ENCODE measurements at regions not wholly inside any gene's neighbourhood (a gene's known extent, or its start where the extent isn't known, plus 50 kb on each side); places are given as distances from the start of the nearest gene placed in this dataset.

GRCh38 chr9:108012886-108013665, 523.5 kb upstream of the KLF4 start:
- H3K36me3 ChIP-seq (ENCODE audit: control insufficient read depth in 4 of 4, insufficient read depth in 4 of 4, low read length in 4 of 4): no peaks in the 10 kb centered on the region
- H3K9me3 ChIP-seq (ENCODE audit: control insufficient read depth in 4 of 4, insufficient read depth in 3 of 4, low read length in 3 of 4): peaks cover 0 to 3% (median 0%) of the 10 kb centered on the region in 4 donors
- H3K27ac ChIP-seq (ENCODE audit: low read depth in 1 of 2, low read length in 1 of 2): no peak overlapping the region
- TF ChIP-seq CTCF (IDR thresholded peaks at IDR 0.05; ENCODE audit: control extremely low read depth, extremely low read depth): no peak
- peaks cover 0 to 15% (median 0%) of the 10 kb centered on the region in 5 donors for H3K4me1 ChIP-seq (ENCODE audit: control insufficient read depth in 5 of 5, insufficient read depth in 5 of 5, low read length in 5 of 5)
- H3K9ac ChIP-seq (ENCODE audit: insufficient read depth in 1 of 2, low read length in 2 of 2): no peak overlapping the region
- 56 to 76% methylated on average over 3 of the region's 3 CpGs for WGBS, 2 donors
- DNase-seq (no peak), ATAC-seq (ENCODE audit: insufficient read depth, low FRiP score) (no peak)
- H3K27me3 ChIP-seq (ENCODE audit: control insufficient read depth in 3 of 3, insufficient read depth in 3 of 3, low read length in 2 of 3): no peaks in the 10 kb centered on the region
- no peak overlapping the region for H3K4me3 ChIP-seq

DNA sequence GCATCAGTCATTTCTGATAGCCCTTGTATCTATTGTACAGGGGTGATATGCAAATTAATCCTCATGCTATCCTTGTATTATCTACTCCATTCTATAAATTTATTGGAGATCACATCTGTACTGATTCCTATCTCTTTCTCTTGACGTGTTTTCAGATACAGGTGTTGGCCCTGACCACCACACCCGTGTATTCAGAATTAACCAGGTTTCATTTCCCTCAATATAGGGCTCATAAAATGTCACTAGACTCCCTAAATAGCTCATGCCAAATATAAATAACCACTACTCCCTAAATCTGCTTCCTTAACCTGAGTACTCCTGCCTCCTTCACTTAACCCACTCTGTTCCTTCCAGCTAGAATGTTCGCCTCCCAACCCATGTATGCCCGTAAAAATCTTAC, 522.8 kb upstream of the KLF4 start:
- TF ChIP-seq CTCF (IDR thresholded peaks at IDR 0.05; ENCODE audit: control extremely low read depth, extremely low read depth): no peak
- Histone ChIP-seq H3K27me3 (ENCODE audit: control insufficient read depth in 3 of 3, insufficient read depth in 3 of 3, low read length in 2 of 3) (no peaks in the 10 kb centered on the region), H3K4me1 (ENCODE audit: control insufficient read depth in 5 of 5, insufficient read depth in 5 of 5, low read length in 5 of 5) (peaks cover 0 to 15% (median 0%) of the 10 kb centered on the region in 5 donors), H3K27ac (ENCODE audit: low read depth in 1 of 2, low read length in 1 of 2) (no peak overlapping the region), H3K36me3 (ENCODE audit: control insufficient read depth in 4 of 4, insufficient read depth in 4 of 4, low read length in 4 of 4) (no peaks in the 10 kb centered on the region), H3K4me3 (no peak overlapping the region), H3K9me3 (ENCODE audit: control insufficient read depth in 4 of 4, insufficient read depth in 3 of 4, low read length in 3 of 4) (no peaks in the 10 kb centered on the region), H3K9ac (ENCODE audit: insufficient read depth in 1 of 2, low read length in 2 of 2) (no peak overlapping the region)
- DNase-seq: no peak
- 88% methylated on average over 4 of the region's 4 CpGs for WGBS, 2 donors
- no peak for ATAC-seq (ENCODE audit: insufficient read depth, low FRiP score)

- no peak overlapping the region for H3K9ac ChIP-seq (ENCODE audit: insufficient read depth in 1 of 2, low read length in 2 of 2)
- DNase-seq: peak in 2 of 3 donors; percentile 37 to 50
Observed at GRCh38 chr9:108003526-108003925, 514.0 kb upstream of the KLF4 start.

More at GRCh38 chr9:108003526-108003925, 514.0 kb upstream of the KLF4 start:
- H3K27ac ChIP-seq (ENCODE audit: low read depth in 1 of 2, low read length in 1 of 2): no peak overlapping the region
- ATAC-seq (ENCODE audit: insufficient read depth, low FRiP score): no peak
- peaks cover 0 to 4% (median 0%) of the 10 kb centered on the region in 4 donors for H3K9me3 ChIP-seq (ENCODE audit: control insufficient read depth in 4 of 4, insufficient read depth in 3 of 4, low read length in 3 of 4)
- H3K4me1 ChIP-seq (ENCODE audit: control insufficient read depth in 5 of 5, insufficient read depth in 5 of 5, low read length in 5 of 5): peaks cover 0 to 27% (median 0%) of the 10 kb centered on the region in 5 donors
- 85 to 91% methylated on average over 5 of the region's 5 CpGs for WGBS, 2 donors
- no peaks in the 10 kb centered on the region for H3K36me3 ChIP-seq (ENCODE audit: control insufficient read depth in 4 of 4, insufficient read depth in 4 of 4, low read length in 4 of 4)
- H3K27me3 ChIP-seq (ENCODE audit: control insufficient read depth in 3 of 3, insufficient read depth in 3 of 3, low read length in 2 of 3): no peaks in the 10 kb centered on the region
- no peak overlapping the region for H3K4me3 ChIP-seq
- no peak for TF ChIP-seq CTCF (IDR thresholded peaks at IDR 0.05; ENCODE audit: control extremely low read depth, extremely low read depth)
